NCI-H345 (cell line): ENCODE measurements at regions not wholly inside any gene's neighbourhood (a gene's known extent, or its start where the extent isn't known, plus 50 kb on each side); places are given as distances from the start of the nearest gene placed in this dataset.
"Not testable (repeated sequence)": the region's sequence is repeated elsewhere in the genome, so short reads cannot be mapped to it uniquely, and the experiment has no call there.

ENCODE experiments used
- DNase-seq: peaks from one replicate; lab custom pipeline; 2025; lab: John Stamatoyannopoulos, UW

- DNase-seq, result no peak
These were observed 92.0 kb upstream of the AMN1 start for GRCh38 chr12:31820832-31821231.

GRCh38 chr12:31819427-31819826 lies 90.6 kb upstream of the AMN1 start:
- no peak for DNase-seq

- DNase-seq, result no peak
These were observed 89.9 kb upstream of the AMN1 start for GRCh38 chr12:31818623-31819268.

- no peak for DNase-seq
These were observed 88.3 kb upstream of the AMN1 start for GRCh38 chr12:31817120-31817519.

GRCh38 chr12:31815096-31815495 lies 86.3 kb upstream of the AMN1 start:
- no peak for DNase-seq

- no peak for DNase-seq
These were observed 84.5 kb upstream of the AMN1 start for GRCh38 chr12:31813305-31813704.

GRCh38 chr12:31807773-31808097 lies 78.9 kb upstream of the AMN1 start:
- no peak for DNase-seq

- DNase-seq, result not testable (repeated sequence)
These were observed 78.4 kb upstream of the AMN1 start for GRCh38 chr12:31807081-31807772.

- not testable (repeated sequence) for DNase-seq
These were observed 76.9 kb upstream of the AMN1 start for GRCh38 chr12:31805681-31806080.

- DNase-seq, result not testable (repeated sequence)
These were observed 75.9 kb upstream of the AMN1 start for GRCh38 chr12:31804707-31805106.

GRCh38 chr12:31804185-31804504 lies 75.3 kb upstream of the AMN1 start:
- DNase-seq, result no peak

GRCh38 chr12:31803306-31804184 lies 74.7 kb upstream of the AMN1 start:
- DNase-seq, result no peak

GRCh38 chr12:31801872-31802271 lies 73.1 kb upstream of the AMN1 start:
- DNase-seq, result no peak

- no peak for DNase-seq
These were observed 68.5 kb upstream of the AMN1 start for GRCh38 chr12:31797230-31797872.

GRCh38 chr12:31796270-31796951 lies 67.6 kb upstream of the AMN1 start:
- DNase-seq, result no peak

GRCh38 chr12:31794745-31795144 lies 65.9 kb upstream of the AMN1 start:
- DNase-seq, result no peak

- not testable (repeated sequence) for DNase-seq
These were observed 62.4 kb upstream of the AMN1 start for GRCh38 chr12:31791265-31791664.

GRCh38 chr12:31790759-31791158 lies 61.9 kb upstream of the AMN1 start:
- DNase-seq, result no peak

GRCh38 chr12:31785318-31785717 lies 56.5 kb upstream of the AMN1 start:
- DNase-seq, result no peak

- DNase-seq, result no peak
These were observed 55.3 kb upstream of the AMN1 start for GRCh38 chr12:31783996-31784645.

- DNase-seq, result no peak
These were observed 54.7 kb upstream of the AMN1 start for GRCh38 chr12:31783556-31783955.
